SW 1271 (cell line): ENCODE measurements at regions not wholly inside any gene's neighbourhood (a gene's known extent, or its start where the extent isn't known, plus 50 kb on each side); places are given as distances from the start of the nearest gene placed in this dataset.

Experiments used
- DNase-seq, 2 experiments: peaks; one replicate each; lab custom pipeline; 2025; lab: John Stamatoyannopoulos, UW

DNA sequence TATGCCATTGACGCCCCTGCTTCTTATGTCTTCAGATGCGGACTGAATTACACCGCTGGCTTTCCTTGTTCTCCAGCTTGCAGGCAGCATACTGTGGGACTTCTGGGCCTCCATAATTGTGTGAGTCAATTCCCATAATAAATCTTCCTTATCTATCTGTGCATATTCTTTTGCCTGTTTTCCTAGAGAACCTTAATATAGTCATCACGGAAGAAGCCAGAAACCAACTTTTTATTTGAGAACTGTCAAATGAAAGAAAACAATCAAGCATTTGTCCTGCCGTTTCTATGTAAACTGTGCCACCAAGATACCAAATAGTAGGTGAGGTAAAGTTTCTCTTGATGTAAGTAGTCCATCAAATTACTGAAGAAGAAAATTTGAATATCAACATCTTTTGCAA lies 51.8 kb upstream of the B3GALNT1 start:
- no peak for DNase-seq

DNA sequence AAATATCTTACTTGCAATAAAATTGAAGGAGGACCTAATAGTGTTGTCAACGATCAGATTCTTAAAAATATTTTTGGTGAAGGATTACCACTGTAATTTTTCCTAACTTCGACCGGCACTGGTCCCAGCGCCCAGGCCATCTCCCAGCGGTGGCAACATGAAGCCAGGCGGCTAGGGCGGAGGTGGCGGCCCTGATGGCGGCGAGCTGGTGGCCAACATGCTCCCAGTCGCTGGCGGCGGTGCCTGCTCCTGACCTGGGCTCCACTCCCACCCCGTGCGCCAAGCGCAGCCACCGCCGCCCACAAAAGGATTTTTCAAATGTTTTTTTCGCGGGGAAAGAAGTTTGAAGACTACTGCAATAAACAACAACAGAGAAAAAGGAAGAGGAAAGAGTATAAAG lies 56.5 kb upstream of the B3GALNT1 start:
- no peak for DNase-seq

DNA sequence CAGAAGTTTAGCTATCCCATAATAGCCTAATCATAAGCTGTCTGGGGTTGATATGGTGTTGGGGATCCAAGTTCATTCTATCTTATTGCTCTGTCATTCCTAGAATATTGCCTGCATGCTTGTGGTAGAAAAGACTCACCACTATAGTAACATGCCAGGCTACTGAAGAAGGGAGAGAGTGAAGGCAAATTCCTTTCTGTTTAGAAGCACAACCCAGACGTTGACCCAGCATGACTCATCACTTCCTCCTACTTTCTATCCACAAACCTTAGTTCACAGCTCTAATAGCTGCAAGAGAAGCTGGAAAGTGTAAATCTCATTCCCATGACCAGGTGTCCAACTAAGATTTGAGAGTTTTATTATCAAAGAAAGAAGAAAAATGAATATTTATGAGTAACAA lies 57.8 kb upstream of the NMD3 start:
- peak; percentile 22 to 67 for DNase-seq

DNA sequence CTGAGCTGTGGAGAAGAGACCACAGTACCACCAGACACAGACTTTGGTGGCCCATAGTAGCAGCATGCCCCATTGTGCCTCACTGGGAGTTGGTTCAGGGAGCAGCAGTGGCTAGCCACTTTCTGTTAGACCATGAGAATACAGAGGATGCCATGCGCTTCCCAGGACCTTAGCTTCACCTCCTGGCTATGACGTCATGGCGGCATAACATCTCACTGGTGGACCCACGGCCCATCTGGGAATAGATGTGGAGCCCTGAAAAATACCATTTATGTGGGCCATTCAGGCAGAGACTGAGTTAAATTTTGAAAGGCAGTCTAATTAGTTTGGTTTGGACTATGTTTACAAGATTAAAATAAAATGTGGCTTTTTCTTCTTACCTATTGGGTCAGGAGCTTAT lies 55.1 kb upstream of the NMD3 start:
- no peak for DNase-seq

DNA sequence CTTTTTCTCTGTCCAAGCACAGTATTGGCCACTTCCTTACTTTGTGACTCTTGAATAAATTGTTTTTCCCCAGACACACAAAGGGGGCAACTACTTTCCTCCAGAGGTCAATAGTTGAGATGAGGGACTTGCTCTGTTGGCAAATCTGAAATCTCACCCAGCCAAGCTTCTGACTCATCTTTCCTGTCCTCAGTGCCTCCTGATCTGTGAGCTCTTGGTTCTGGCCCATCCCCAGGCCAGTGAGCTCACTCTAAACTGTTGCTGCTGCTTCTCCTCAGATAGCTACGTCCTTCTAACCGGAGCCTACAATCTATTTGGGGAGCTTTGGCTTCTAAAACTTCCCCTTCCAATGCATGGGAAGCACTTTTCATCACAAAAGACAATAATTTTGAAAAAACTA lies 50.0 kb upstream of the NMD3 start:
- DNase-seq, result peak in 1 of 2 experiments; percentile 2
